IMR-90 (cell line): ENCODE measurements at regions not wholly inside any gene's neighbourhood (a gene's known extent, or its start where the extent isn't known, plus 50 kb on each side); places are given as distances from the start of the nearest gene placed in this dataset.

ENCODE experiments used
- BHLHE40 ChIP-seq: fragments of 150-350 bp; IDR thresholded peaks from 2 replicates; pipeline ENCODE4 v1.6.1; 2016; ENCODE audit warnings: mild to moderate bottlenecking, low read depth, low read length
- CEBPB ChIP-seq: IDR thresholded peaks from 2 replicates; pipeline ENCODE4 v1.6.1; 2012; ENCODE audit warnings: low read depth, low read length, improper control_type of control experiment
- FOS ChIP-seq: fragments of 150-350 bp; IDR thresholded peaks from 2 replicates; pipeline ENCODE4 v1.6.1; 2016; ENCODE audit warnings: low read depth, low read length
- MAFK ChIP-seq: IDR thresholded peaks from 2 replicates; pipeline ENCODE4 v1.6.1; 2012; ENCODE audit warnings: low read depth, low read length, improper control_type of control experiment
- MXI1 ChIP-seq: IDR thresholded peaks from 2 replicates; pipeline ENCODE4 v1.6.1; 2012; ENCODE audit warnings: low read depth, mild to moderate bottlenecking, low read length, moderate library complexity, borderline replicate concordance
- POLR2A ChIP-seq: IDR thresholded peaks from 2 replicates; pipeline ENCODE4 v1.6.1; 2012; ENCODE audit warnings: mild to moderate bottlenecking, low read depth, low read length
- RAD21 ChIP-seq: IDR thresholded peaks from 2 replicates; pipeline ENCODE4 v1.6.1; 2012; ENCODE audit warnings: low read length, improper control_type of control experiment
- RCOR1 ChIP-seq: IDR thresholded peaks from 2 replicates; pipeline ENCODE4 v1.6.1; 2012; ENCODE audit warnings: mild to moderate bottlenecking, low read length, improper control_type of control experiment; ENCODE audit not compliant: insufficient replicate concordance
- RFX5 ChIP-seq: IDR thresholded peaks from 2 replicates; pipeline ENCODE4 v1.8.0; 2012; ENCODE audit warnings: low read depth, mild to moderate bottlenecking, low read length, moderate library complexity
- USF2 ChIP-seq: fragments of 150-350 bp; IDR thresholded peaks from 2 replicates; pipeline ENCODE4 v1.6.1; 2017; ENCODE audit warnings: mild to moderate bottlenecking, antibody characterized with exemption, low read length, low read depth
- TF ChIP-seq, protein P1 (sequence below): conservative IDR thresholded peaks from 2 replicates; pipeline ENCODE4 v1.5.1; 2012; ENCODE audit warnings: mild to moderate bottlenecking, low read depth, low read length, improper control_type of control experiment
- TF ChIP-seq, protein P2 (sequence below): fragments of 150-350 bp; IDR thresholded peaks from 2 replicates; pipeline ENCODE4 v1.6.1; 2016; ENCODE audit warnings: low read depth, mild to moderate bottlenecking, low read length, moderate library complexity, borderline replicate concordance

DNA sequence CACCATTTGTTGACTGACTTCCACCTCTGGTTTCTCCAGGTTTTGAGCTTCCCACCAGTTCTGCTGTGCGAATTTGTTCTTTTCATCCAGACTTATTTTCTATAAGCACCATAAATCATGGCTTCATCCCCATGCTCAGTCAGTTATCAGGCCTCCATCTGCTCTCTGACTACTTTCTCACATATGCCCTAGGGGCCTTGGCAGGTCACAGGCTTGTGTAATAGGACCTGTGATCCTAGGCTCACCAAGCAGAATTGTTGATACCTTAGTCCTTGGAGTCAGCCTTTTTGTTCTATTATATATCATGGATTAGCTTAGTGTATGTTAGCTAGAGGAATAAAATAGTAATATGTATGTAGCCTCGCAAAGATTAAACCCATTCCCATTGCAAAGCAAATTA lies 284.2 kb upstream of the TANK start:
- TF ChIP-seq, protein P1, sequence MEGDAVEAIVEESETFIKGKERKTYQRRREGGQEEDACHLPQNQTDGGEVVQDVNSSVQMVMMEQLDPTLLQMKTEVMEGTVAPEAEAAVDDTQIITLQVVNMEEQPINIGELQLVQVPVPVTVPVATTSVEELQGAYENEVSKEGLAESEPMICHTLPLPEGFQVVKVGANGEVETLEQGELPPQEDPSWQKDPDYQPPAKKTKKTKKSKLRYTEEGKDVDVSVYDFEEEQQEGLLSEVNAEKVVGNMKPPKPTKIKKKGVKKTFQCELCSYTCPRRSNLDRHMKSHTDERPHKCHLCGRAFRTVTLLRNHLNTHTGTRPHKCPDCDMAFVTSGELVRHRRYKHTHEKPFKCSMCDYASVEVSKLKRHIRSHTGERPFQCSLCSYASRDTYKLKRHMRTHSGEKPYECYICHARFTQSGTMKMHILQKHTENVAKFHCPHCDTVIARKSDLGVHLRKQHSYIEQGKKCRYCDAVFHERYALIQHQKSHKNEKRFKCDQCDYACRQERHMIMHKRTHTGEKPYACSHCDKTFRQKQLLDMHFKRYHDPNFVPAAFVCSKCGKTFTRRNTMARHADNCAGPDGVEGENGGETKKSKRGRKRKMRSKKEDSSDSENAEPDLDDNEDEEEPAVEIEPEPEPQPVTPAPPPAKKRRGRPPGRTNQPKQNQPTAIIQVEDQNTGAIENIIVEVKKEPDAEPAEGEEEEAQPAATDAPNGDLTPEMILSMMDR = no peak
- TF ChIP-seq POLR2A = no peak
- no peak for TF ChIP-seq USF2
- TF ChIP-seq CEBPB = no peak
- no peak for TF ChIP-seq MXI1
- TF ChIP-seq BHLHE40 = no peak
- TF ChIP-seq RCOR1 = no peak
- no peak for TF ChIP-seq MAFK
- TF ChIP-seq, protein P2, sequence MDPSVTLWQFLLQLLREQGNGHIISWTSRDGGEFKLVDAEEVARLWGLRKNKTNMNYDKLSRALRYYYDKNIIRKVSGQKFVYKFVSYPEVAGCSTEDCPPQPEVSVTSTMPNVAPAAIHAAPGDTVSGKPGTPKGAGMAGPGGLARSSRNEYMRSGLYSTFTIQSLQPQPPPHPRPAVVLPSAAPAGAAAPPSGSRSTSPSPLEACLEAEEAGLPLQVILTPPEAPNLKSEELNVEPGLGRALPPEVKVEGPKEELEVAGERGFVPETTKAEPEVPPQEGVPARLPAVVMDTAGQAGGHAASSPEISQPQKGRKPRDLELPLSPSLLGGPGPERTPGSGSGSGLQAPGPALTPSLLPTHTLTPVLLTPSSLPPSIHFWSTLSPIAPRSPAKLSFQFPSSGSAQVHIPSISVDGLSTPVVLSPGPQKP = no peak
- TF ChIP-seq RAD21 = no peak
- TF ChIP-seq RFX5 = no peak
- TF ChIP-seq FOS = no peak
